ENCODE measurements at regions not wholly inside any gene's neighbourhood (a gene's known extent, or its start where the extent isn't known, plus 50 kb on each side); places are given as distances from the start of the nearest gene placed in this dataset.

GRCh38 chr1:47672622-47673021 is 234.8 kb downstream of the FOXD2 start:
- no peak for DNase-seq (ENCODE audit: extremely low read depth in 1 of 11, low read depth in 9 of 11, low spot score in 4 of 11)

GRCh38 chr1:47674189-47674588 is 236.3 kb downstream of the FOXD2 start:
- no peak for DNase-seq (ENCODE audit: extremely low read depth in 1 of 11, low read depth in 9 of 11, low spot score in 4 of 11)

GRCh38 chr1:47675047-47675675 is 237.3 kb downstream of the FOXD2 start:
- DNase-seq (ENCODE audit: extremely low read depth in 1 of 11, low read depth in 9 of 11, low spot score in 4 of 11): no peak

GRCh38 chr1:47675721-47676120 is 237.9 kb downstream of the FOXD2 start:
- no peak for DNase-seq (ENCODE audit: extremely low read depth in 1 of 11, low read depth in 9 of 11, low spot score in 4 of 11)

GRCh38 chr1:47676311-47677054 is 238.6 kb downstream of the FOXD2 start:
- DNase-seq (ENCODE audit: extremely low read depth in 1 of 11, low read depth in 9 of 11, low spot score in 4 of 11): no peak

GRCh38 chr1:47677241-47677940 is 239.5 kb downstream of the FOXD2 start:
- DNase-seq (ENCODE audit: extremely low read depth in 1 of 11, low read depth in 9 of 11, low spot score in 4 of 11): no peak

GRCh38 chr1:47678464-47678980 is 240.7 kb downstream of the FOXD2 start:
- no peak for DNase-seq (ENCODE audit: extremely low read depth in 1 of 11, low read depth in 9 of 11, low spot score in 4 of 11)

GRCh38 chr1:47679301-47679791 is 241.5 kb downstream of the FOXD2 start:
- no peak for DNase-seq (ENCODE audit: extremely low read depth in 1 of 11, low read depth in 9 of 11, low spot score in 4 of 11)

GRCh38 chr1:47679826-47680225 is 242.0 kb downstream of the FOXD2 start:
- no peak for DNase-seq (ENCODE audit: extremely low read depth in 1 of 11, low read depth in 9 of 11, low spot score in 4 of 11)

GRCh38 chr1:47680815-47681475 is 243.1 kb downstream of the FOXD2 start:
- no peak for DNase-seq (ENCODE audit: extremely low read depth in 1 of 11, low read depth in 9 of 11, low spot score in 4 of 11)

- DNase-seq (ENCODE audit: extremely low read depth in 1 of 11, low read depth in 9 of 11, low spot score in 4 of 11): no peak
Observed at GRCh38 chr1:47681735-47682134, 243.9 kb downstream of the FOXD2 start.

GRCh38 chr1:47682198-47682597 is 244.4 kb downstream of the FOXD2 start:
- no peak for DNase-seq (ENCODE audit: extremely low read depth in 1 of 11, low read depth in 9 of 11, low spot score in 4 of 11)

GRCh38 chr1:47682786-47683350 is 245.0 kb downstream of the FOXD2 start:
- DNase-seq (ENCODE audit: extremely low read depth in 1 of 11, low read depth in 9 of 11, low spot score in 4 of 11): no peak

GRCh38 chr1:47683401-47683800 is 245.6 kb downstream of the FOXD2 start:
- DNase-seq (ENCODE audit: extremely low read depth in 1 of 11, low read depth in 9 of 11, low spot score in 4 of 11): no peak

- no peak for DNase-seq (ENCODE audit: extremely low read depth in 1 of 11, low read depth in 9 of 11, low spot score in 4 of 11)
Observed at GRCh38 chr1:47684518-47684917, 246.7 kb downstream of the FOXD2 start.

GRCh38 chr1:47684964-47685762 is 247.3 kb downstream of the FOXD2 start:
- DNase-seq (ENCODE audit: extremely low read depth in 1 of 11, low read depth in 9 of 11, low spot score in 4 of 11): peak in 2 of 11 donors; percentile 44 to 62

GRCh38 chr1:47685763-47686066 is 247.9 kb downstream of the FOXD2 start:
- DNase-seq (ENCODE audit: extremely low read depth in 1 of 11, low read depth in 9 of 11, low spot score in 4 of 11): no peak
